ENCODE measurements at regions not wholly inside any gene's neighbourhood (a gene's known extent, or its start where the extent isn't known, plus 50 kb on each side); places are given as distances from the start of the nearest gene placed in this dataset.

- H3K27ac Mint-ChIP-seq (ENCODE audit: unreplicated experiment), result no peak overlapping the region
- H3K4me1 Mint-ChIP-seq (ENCODE audit: low read depth), result no peaks in the 10 kb centered on the region
- H3K9me3 Mint-ChIP-seq (ENCODE audit: low read depth), result peaks cover 32% of the 10 kb centered on the region
- TF ChIP-seq CTCF (IDR thresholded peaks at IDR 0.05), result no peak
- H3K4me3 Mint-ChIP-seq (ENCODE audit: unreplicated experiment), result no peak overlapping the region
- no peaks in the 10 kb centered on the region for H3K27me3 Mint-ChIP-seq (ENCODE audit: low read depth)
- no peak for DNase-seq (ENCODE audit: low spot score)
- peaks cover 3% of the 10 kb centered on the region for H3K36me3 Mint-ChIP-seq (ENCODE audit: low read depth)
Observed at GRCh38 chr13:68998056-68998455, 1109.6 kb upstream of the ATXN8OS start.

GRCh38 chr13:68996668-68997025 is 1111.0 kb upstream of the ATXN8OS start:
- Mint-ChIP-seq H3K4me1 (ENCODE audit: low read depth) (no peaks in the 10 kb centered on the region), H3K4me3 (ENCODE audit: unreplicated experiment) (no peak overlapping the region), H3K27me3 (ENCODE audit: low read depth) (no peaks in the 10 kb centered on the region), H3K9me3 (ENCODE audit: low read depth) (peaks cover 20% of the 10 kb centered on the region), H3K27ac (ENCODE audit: unreplicated experiment) (no peak overlapping the region), H3K36me3 (ENCODE audit: low read depth) (peaks cover 3% of the 10 kb centered on the region)
- no peak for TF ChIP-seq CTCF (IDR thresholded peaks at IDR 0.05)
- DNase-seq (ENCODE audit: low spot score), result no peak

- Mint-ChIP-seq H3K9me3 (ENCODE audit: low read depth) (peaks cover 15% of the 10 kb centered on the region), H3K4me1 (ENCODE audit: low read depth) (no peaks in the 10 kb centered on the region), H3K27ac (ENCODE audit: unreplicated experiment) (no peak overlapping the region)
Observed at GRCh38 chr13:68995972-68996667, 1111.5 kb upstream of the ATXN8OS start.

DNA sequence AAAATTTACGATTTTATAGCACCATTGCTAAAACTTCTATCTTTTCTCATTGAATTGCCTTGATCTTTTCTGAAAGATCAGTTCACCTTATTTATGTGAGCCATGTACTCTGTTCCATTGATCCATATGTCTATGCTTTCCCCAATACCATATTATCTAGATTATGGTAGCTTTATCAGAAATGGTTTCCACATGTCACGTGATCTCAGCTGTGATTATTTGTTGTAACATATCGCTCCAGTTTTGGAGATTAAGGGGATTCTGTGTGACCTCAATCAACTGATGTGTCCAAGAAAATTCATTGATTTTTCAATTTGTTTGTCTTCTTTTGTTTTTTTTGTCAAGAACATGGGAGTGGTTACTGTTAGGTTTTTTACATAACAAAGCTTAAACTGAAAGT is 1114.5 kb upstream of the ATXN8OS start:
- no peaks in the 10 kb centered on the region for H3K36me3 Mint-ChIP-seq (ENCODE audit: low read depth)

More at GRCh38 chr13:68995972-68996667, 1111.5 kb upstream of the ATXN8OS start:
- no peak for TF ChIP-seq CTCF (IDR thresholded peaks at IDR 0.05)
- H3K27me3 Mint-ChIP-seq (ENCODE audit: low read depth), result peaks cover 2% of the 10 kb centered on the region
- H3K36me3 Mint-ChIP-seq (ENCODE audit: low read depth), result peaks cover 3% of the 10 kb centered on the region
- DNase-seq (ENCODE audit: low spot score), result no peak
- H3K4me3 Mint-ChIP-seq (ENCODE audit: unreplicated experiment), result no peak overlapping the region

GRCh38 chr13:68988176-68988575 is 1119.5 kb upstream of the ATXN8OS start:
- H3K4me1 Mint-ChIP-seq (ENCODE audit: low read depth), result no peaks in the 10 kb centered on the region
- H3K36me3 Mint-ChIP-seq (ENCODE audit: low read depth), result no peaks in the 10 kb centered on the region
- H3K27ac Mint-ChIP-seq (ENCODE audit: unreplicated experiment), result no peak overlapping the region
- no peaks in the 10 kb centered on the region for H3K9me3 Mint-ChIP-seq (ENCODE audit: low read depth)
- TF ChIP-seq CTCF (IDR thresholded peaks at IDR 0.05), result no peak
- peak; percentile 28 for DNase-seq (ENCODE audit: low spot score)
- no peak overlapping the region for H3K4me3 Mint-ChIP-seq (ENCODE audit: unreplicated experiment)
- H3K27me3 Mint-ChIP-seq (ENCODE audit: low read depth), result peaks cover 5% of the 10 kb centered on the region

More for the DNA sequence above, 1114.5 kb upstream of the ATXN8OS start:
- Mint-ChIP-seq H3K27ac (ENCODE audit: unreplicated experiment) (no peak overlapping the region), H3K4me3 (ENCODE audit: unreplicated experiment) (no peak overlapping the region), H3K9me3 (ENCODE audit: low read depth) (no peaks in the 10 kb centered on the region), H3K27me3 (ENCODE audit: low read depth) (peaks cover 5% of the 10 kb centered on the region), H3K4me1 (ENCODE audit: low read depth) (no peaks in the 10 kb centered on the region)
- DNase-seq (ENCODE audit: low spot score), result no peak
- no peak for TF ChIP-seq CTCF (IDR thresholded peaks at IDR 0.05)
